ENCODE measurements at regions not wholly inside any gene's neighbourhood (a gene's known extent, or its start where the extent isn't known, plus 50 kb on each side); places are given as distances from the start of the nearest gene placed in this dataset.

DNA sequence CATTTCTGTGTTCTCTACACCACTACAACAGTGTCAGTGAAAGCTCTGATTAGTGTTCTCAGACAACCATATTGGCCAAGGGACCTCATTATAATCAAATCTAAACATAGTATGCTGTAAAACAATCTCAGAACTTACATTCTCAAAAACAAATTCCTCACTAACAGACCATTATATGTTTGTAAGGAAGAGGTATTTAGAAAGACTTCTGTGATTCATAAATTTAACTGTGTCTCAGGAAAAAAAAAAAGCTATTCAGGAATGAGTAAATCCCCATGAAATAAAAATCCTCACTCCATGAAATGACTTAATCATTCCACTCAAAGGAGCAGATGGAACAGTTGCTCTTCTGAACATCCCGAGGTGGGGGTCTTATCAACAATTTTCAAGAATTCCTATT, 413.0 kb downstream of the CDH2 start:
- TF ChIP-seq, protein P1, sequence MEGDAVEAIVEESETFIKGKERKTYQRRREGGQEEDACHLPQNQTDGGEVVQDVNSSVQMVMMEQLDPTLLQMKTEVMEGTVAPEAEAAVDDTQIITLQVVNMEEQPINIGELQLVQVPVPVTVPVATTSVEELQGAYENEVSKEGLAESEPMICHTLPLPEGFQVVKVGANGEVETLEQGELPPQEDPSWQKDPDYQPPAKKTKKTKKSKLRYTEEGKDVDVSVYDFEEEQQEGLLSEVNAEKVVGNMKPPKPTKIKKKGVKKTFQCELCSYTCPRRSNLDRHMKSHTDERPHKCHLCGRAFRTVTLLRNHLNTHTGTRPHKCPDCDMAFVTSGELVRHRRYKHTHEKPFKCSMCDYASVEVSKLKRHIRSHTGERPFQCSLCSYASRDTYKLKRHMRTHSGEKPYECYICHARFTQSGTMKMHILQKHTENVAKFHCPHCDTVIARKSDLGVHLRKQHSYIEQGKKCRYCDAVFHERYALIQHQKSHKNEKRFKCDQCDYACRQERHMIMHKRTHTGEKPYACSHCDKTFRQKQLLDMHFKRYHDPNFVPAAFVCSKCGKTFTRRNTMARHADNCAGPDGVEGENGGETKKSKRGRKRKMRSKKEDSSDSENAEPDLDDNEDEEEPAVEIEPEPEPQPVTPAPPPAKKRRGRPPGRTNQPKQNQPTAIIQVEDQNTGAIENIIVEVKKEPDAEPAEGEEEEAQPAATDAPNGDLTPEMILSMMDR (IDR thresholded peaks at IDR 0.05) = no peak
- no peak for TF ChIP-seq POLR2A (IDR thresholded peaks at IDR 0.05)
